Limb (tissue), 2 donors: ENCODE measurements at regions not wholly inside any gene's neighbourhood (a gene's known extent, or its start where the extent isn't known, plus 50 kb on each side); places are given as distances from the start of the nearest gene placed in this dataset.
"Not testable (repeated sequence)": the region's sequence is repeated elsewhere in the genome, so short reads cannot be mapped to it uniquely, and the experiment has no call there.

Experiments
- DNase-seq, 2 donors: peaks; one replicate each; pipeline ENCODE4 v3.0.0-alpha.2; 2016; ENCODE audit errors: extremely low spot score in 2 of 2

DNA sequence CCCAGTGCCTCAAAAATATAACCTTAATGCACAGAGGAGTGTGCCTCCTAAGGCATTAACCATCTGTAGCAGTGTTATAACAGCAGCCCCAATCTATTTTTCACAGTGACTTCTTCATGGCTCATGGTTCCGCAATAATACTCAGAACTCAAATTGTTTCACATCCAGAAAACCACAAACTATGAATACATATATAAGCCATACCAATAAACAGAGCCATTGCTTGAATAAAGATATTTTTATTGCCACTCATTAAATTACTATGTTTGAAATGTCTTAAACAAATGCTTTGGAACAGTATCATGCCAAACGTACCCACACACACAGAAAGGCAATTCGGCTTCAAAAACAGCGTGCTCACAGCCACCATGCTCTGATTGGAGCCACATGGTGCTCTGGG is 629.3 kb upstream of the NRP1 start:
- no peak for DNase-seq

DNA sequence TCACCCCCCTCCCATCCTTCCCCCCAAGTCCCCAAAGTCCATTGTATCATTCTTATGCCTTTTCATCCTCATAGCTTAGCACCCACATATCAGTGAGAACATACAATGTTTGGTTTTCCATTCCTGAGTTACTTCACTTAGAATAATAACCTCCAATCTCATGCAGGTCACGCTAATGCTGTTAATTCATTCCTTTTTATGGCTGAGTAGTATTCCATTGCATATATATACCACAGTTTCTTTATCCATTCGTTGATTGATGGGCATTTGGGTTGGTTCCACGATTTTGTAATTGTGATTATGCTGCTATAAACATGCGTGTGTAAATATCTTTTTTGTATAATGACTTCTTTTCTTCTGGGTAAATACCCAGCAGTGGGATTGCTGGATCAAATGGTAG is 621.9 kb upstream of the NRP1 start:
- not testable (repeated sequence) for DNase-seq

DNA sequence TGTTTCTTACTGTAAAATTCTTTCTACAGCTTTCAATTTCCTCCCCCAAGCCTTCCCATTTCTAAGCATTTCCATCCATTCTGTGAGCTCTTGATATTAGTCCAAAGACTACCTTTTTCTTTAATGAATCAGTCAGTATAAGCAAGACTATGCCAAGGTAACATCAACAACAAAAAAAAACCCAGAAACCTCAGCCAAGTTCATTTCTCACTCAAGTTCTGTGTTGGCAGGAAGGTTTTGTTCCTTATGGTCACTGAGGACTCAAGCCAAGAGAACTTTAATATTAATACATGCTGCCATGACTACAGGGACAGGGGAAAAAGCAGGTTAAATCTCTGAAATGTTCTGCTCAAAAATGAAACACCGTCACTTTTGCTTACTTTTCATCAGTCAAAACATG is 621.2 kb upstream of the NRP1 start:
- peak in 1 of 2 donors; percentile 18 for DNase-seq

DNA sequence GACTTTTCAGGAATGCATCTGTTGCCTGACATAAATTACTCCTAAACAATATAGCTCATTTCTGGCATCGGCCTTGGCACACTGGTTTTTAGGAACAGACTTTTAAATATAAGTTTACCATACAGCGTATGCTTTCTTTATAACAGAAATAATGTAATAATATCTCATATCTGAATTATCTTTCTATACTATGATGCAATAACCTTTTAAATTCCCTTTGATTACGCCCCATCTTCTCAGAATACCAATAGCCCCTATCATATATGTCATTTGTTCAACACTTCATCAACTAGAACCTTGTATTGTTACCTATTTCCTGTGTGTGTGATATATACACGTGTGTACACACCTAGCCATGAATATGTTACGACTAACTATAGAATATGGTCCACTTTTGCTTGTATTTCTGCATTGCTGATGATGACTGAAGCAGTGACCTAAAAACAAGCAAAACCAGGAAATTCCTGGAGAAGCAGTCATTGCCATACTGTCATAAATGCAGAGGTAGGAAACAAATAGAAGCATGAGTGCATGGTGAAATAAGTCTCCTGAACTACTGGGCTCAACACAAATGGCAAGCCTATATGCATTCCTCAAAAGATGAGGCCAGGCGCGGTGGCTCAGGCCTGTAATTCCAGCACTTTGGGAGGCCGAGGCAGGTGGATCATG is 618.4 kb upstream of the NRP1 start:
- no peak for DNase-seq

DNA sequence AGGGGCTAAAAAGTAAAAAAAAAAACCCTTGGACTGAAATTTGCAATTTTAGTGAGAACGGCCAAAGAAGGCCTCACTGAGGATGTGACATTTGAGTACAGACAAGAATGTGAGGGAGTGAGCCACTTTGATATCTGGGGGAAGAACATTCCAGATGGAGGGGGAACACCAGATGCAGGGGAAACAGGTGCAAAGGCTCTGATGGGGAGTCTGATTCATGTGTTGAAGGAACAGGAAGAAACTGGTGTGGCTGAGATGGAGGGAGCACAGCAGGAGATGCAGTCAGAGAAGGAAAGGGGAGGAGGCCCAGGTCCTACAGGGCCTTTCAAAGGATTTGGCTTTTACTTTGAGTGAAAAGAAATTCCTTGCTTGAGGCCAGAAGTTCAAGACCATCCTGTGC is 615.7 kb upstream of the NRP1 start:
- peak in 1 of 2 donors; percentile 11 for DNase-seq

DNA sequence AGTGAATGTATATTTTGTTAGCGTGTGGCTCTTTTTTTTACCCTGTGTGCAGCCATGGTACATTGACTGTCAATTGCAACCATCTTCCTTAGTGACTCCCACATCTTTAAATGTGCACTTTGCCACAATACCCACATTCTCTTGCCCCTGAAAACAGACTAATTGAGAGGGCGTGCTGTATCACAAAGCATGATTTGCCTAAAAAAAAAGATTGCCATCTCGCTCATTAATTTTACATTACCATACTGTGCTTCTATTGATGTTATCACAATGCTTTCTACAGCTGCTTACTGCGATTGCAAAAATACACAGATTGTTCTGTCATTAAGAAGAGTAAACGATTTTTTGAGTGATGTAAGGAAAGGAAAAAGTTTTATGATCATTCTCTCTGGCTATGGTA is 613.1 kb upstream of the NRP1 start:
- DNase-seq, result no peak

DNA sequence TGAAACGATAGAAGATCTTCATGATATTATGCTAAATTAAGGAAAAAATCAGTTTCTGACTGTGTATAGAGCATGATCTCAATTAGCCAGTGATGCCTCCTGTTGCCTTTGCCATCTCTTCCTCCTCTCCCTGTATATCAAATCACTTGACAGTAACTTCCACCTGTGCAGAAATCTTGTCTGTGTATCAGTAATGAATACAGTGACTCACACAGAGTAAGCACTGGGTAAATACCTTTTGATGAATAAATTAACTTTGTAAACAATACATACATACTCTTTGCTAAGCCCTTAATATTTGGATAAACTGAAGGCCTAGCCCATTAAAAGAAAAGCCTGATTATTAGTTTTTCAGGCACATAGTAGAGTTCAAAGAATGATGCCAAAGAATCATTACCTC is 610.6 kb upstream of the NRP1 start:
- no peak for DNase-seq

DNA sequence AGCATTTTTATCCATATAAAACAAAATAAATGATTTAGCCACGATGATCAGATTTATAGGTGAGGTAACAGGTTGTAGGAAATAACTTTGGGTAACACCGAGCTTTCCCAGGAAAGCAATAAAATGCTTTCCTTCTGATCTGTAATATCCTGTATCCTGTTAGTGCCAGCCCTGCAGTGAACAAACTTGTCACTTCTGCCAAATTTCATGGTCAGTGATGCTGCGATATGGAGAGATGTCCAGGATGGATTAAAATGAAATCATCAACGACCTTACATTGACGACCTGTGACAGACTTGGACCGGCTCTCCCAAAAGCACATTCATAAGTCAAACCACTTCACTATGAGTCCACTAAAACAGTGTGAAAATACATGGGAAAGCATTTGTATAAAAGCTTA is 608.0 kb upstream of the NRP1 start:
- no peak for DNase-seq

DNA sequence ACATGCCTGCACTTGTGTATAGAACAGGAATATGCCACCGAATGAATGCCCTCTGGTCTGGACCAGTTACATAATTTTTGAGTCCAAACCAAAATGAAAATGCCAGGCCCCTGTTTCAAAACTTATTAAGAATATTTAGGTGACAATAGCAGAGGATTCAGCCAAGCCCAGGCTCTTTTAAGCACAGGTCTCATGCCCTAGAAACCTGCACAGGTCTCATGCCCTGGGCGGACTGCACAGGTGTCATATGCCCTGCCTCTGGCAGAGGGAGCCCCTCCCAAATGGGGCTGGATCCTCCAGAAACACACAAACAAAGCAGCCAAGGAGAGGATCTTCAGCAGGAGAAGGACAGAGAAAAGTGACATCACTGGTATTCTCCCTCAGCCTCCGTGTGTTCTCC is 605.4 kb upstream of the NRP1 start:
- DNase-seq, result no peak

DNA sequence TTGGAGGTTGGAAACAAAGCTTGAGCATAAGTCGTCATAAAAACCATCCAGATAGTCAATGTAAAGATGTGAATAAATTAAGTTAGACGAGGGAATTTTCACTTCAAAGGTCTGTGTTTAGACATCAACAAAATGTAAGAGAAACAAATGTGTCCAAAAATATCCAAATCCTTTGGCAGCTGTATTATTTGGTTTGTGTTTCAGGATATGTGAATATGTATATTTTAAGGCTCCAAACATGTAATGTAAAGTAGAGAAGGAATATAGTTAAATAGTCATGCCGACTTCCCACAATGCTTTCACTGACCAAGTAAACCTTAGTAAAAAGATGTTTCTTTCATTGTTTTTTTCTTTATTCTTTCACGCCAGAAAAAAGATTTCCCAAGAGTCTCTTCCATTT is 604.9 kb upstream of the NRP1 start:
- DNase-seq, result no peak

DNA sequence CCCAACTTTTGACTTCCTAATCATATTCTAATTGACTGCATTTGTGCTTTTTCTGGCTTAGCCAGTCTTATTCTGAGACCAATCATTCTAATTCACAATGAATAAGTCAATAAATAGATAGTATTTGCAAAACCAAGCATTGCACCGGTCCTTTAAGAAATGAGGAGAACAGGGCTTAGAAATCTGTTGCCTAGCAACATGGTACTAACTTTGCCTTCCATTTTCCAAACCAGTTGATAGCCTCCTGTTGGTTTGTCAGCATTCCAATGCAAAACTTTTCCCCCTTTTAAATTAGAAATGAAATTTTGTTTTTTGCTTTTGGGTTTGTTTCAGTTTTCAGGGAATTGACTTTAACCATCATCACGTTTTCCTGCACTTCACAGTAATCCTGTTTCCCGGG is 603.5 kb upstream of the NRP1 start:
- no peak for DNase-seq

DNA sequence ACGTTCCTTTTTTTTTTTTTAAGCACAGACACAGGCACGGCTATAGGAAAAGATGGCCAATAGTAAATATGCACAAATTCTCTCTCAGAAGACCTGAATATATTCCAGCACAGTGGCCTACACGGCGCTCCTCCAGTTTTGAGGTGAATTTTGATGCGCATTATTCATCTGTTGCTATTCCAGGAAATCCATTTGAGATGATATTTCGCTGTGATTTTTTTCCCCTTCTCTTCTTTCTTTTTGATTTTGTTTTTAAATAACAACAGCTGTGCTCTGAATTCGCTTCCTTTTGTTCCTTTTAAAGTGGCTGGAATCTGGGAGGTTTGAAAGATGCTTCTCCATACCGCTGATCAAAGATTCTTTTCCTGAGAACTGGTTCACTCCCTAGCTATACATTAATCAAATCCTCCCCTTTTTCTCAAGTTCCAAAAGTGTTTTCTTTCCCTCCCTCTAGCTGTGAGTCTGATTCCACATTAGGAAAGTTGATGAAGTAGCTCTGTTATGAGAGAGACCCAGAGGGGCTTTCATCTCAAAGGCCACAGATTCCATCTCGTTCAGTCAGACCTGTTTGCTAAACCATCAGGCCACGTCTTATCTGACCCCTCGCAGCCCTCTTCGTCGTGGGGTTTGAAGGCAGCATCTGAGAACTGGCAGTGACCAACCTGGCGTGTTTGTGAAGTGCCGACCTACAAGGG is 602.7 kb upstream of the NRP1 start:
- no peak for DNase-seq

DNA sequence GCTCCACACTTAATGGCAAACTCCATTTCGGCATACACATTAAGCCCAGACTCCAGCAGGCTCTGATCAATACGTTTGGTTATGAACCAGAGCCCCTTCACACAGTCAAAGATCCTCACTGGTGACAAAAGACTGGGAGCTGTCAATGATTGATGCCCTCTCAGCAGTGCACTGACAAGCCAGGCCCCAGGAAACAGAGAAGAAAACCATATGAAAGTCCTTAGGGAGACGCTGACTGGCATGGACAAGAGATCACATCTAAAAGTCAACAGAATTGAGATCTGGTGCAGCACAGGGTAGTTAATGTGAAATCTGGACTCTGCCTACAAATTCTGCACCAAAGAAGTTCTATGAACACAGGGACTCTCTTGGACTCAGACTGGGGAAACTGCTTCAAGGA is 600.9 kb upstream of the NRP1 start:
- no peak for DNase-seq

DNA sequence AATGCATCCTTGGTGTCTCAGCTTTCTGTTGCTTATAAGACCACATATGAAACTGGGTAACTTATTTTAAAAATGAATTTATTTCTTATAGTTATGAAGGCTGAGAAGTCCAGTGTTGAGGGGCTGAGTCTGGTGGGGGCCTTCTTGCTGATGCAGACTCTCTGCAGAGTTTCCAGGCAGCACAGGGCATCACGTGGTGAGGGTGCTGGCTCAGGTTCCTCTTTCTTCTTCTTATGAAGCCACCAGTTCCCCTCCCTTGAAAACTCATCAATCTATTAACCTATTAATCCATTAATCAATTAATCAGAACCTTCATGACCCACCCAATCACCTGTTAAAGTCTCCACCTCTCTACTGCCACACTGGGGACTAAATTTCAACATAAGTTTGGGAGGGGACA is 595.6 kb upstream of the NRP1 start:
- no peak for DNase-seq

DNA sequence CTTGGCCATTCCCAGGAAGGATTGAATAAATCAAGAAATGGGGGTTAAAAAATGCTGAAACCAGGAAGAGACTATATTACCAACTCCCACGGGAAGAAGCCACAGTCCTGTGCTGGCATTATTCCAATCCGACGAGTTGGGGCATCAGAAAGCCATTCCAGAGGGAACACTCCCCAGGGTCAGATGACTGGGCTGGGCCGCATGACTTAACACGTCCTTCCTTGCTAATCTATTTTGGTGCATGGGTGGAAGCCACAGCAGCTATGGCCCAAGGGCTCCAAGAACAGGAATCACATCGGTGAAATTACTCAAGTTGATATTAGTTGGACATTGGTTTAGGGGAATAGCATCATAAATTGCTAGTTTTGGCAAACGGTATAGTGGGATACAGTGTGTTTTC is 592.9 kb upstream of the NRP1 start:
- no peak for DNase-seq

DNA sequence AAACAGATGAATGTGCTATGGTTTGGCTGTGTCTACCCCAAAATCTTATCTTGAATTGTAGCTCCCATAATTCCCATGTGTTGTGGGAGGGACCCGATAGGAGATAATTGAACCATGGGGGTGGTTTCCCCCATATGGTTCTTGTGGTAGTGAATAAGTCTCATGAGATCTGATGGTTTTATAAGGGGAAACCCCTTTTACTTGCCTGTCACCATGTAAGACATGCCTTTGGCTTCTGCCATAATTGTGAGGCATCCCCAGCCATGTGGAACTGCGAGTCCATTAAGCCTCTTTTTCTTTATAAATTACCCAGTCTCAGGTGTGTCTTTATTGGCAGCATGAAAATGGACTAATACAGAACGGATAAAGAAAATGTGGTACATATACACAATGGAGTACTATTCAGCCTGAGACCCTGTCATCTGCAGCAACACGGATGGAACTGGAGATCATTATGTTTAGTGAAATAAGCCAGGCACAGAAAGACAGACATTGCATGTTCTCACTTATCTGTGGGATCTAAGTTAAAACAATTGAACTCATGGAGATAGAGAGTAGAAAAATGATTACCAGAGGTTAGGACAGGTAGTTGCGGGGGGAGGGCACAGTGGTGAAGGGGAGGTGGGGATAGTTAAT is 587.6 kb upstream of the NRP1 start:
- DNase-seq, result no peak

DNA sequence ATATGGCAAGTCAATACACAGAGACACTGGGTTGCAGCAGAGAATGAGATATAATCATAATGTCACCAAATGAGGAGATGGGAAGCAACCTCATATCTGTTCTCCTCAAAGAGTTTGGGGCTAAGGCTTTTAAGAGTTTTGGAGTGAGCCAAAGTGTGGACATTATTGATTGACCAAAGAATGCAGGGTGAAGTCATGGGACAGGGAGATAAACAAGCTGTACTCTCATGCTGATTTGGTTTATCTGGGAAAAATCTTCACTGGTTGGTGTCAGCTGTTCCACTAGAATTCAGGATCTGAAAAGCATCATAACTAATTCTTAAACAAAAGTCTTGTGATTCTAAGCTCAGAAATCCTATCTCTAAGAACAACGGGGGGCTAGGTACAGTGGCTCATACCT is 585.9 kb upstream of the NRP1 start:
- no peak for DNase-seq

DNA sequence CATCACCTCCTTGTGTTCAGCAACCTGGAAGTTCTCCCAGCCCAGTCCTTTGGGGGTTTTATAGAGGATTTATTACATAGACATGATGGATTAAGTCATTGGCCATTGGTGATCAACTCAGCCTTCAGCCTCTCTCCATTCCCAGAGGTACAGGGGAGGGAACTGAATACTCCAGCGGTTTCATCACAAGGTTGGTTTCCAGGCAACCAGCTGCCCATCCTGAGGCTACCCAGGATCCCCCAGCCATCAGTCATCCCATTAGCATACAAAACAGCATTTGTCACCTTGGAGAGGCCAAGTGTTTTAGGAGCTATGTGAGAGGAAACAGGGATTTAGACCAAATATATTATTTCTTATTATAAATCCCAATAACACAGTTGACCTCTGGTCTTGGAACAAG is 584.8 kb upstream of the NRP1 start:
- no peak for DNase-seq

DNA sequence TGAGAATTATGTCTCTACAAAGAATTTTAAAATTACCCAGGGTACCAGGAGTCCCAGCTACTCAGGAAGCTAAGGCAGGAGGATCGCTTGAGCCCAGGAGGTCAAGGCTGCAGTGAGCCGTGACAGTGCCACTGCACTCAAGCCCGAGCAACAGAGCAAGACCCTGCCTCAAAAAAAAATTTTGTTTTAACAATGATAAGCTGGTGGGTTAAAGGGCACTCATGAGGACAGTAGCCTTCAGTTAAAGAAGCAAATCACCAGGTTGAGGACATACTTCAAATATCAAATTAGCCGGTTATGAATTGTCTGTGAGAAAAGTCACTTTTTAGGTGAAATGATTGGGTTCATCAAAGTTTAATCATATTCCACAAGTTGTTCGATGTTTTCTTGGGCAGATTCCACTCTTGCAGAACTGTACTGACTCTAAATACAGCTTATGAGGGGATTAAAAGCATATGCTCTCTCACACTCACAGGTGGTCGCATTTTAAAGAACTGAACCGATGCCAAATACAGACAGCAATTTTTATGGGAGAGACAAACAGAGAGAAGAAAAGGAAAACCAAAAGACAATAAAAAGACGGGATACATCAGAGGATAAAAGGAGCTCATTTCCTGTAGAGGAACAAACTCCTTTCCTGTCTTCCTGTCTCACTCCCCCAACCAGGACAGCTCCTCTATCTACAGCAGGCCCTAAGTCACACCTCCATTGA is 582.8 kb upstream of the NRP1 start:
- no peak for DNase-seq

DNA sequence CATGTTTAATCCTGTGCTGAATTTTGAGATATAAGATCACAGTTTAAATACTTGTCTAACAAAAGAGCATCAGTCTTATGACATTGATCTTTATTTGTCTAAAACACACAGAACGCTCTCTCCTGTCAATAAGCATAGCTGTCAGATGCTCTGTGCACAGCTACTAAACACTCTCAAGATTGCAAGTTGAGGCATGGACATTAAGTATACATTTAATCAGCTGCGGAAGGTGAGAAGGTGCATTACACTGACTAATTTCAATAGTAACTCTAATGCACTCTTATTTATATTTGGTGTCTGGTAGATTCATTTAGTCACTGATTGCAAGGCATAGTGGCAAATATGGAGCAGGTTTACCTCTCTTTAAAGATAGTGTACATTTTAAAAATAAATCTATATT is 580.3 kb upstream of the NRP1 start:
- DNase-seq, result no peak

DNA sequence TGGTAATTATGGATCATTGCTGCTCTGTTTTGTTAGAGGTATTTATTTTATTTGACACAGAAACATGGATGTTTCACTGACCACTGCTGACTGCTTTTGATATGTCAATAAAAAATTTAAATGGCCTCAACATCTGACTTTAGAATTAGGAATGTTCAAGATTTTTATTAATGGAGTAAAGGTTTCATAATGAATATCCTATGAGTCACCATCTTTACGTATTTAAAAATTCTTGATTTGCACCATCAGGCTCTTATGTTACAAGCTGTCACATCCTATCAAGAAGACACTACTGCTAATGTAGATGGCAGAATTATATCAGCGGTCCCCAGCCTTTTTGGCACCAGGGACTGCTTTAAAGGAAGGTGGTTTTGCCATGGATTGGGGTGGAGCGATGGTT is 578.7 kb upstream of the NRP1 start:
- no peak for DNase-seq

DNA sequence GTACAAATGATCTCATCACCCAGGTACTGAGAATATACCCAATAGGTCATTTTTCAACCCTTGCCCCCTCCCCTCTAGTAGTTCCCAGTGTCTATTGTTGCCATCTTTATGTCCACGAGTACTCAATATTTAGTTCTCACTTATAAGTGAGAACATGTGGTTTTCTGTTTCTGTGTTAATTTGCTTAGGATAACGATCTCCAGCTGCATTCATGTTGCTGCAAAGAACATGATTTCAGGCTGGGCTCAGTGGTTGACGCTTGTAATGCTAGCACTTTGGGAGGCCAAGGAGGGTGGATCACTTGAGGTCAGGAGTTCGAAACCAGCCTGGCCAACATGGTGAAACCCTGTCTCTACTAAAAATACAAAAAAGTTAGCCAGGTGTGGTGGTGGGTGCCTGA is 575.0 kb upstream of the NRP1 start:
- not testable (repeated sequence) for DNase-seq
